Esophagus muscularis mucosa (tissue), 4 donors: ENCODE measurements at regions not wholly inside any gene's neighbourhood (a gene's known extent, or its start where the extent isn't known, plus 50 kb on each side); places are given as distances from the start of the nearest gene placed in this dataset.

Experiments used
- DNase-seq: peaks from one replicate; pipeline ENCODE4 v3.0.0-alpha.2; 2017; ENCODE audit errors: extremely low spot score
- H3K27ac ChIP-seq, 4 donors: fragments of 200-600 bp; sonication (generic); replicated peaks in 1 of 4; 1 replicate in 3 of 4; 2 replicates in 1 of 4; pipeline ENCODE4 v1.5.1; 2016 to 2019; ENCODE audit warnings: mild to moderate bottlenecking in 1 of 4
- H3K27me3 ChIP-seq, 4 donors: fragments of 200-600 bp; sonication (generic); one replicate each; pipeline versions ENCODE4 v1.5.1 to v1.6.0; 2016 to 2019
- H3K36me3 ChIP-seq, 4 donors: fragments of 200-600 bp; sonication (generic); one replicate each; pipeline ENCODE4 v1.5.1; 2016 to 2019
- H3K4me1 ChIP-seq, 4 donors: fragments of 200-600 bp; sonication (generic); one replicate each; pipeline ENCODE4 v1.5.1; 2016 to 2019
- H3K4me3 ChIP-seq, 4 donors: fragments of 200-600 bp; sonication (generic); 1 replicate in 2 of 4; 2 replicates in 2 of 4; pipeline ENCODE4 v1.5.1; 2016 to 2019; ENCODE audit warnings: mild to moderate bottlenecking in 4 of 4, moderate library complexity in 1 of 4
- H3K9me3 ChIP-seq, 4 donors: fragments of 200-600 bp; sonication (generic); 1 replicate in 3 of 4; 2 replicates in 1 of 4; pipeline ENCODE4 v1.5.1; 2016 to 2019
- CTCF ChIP-seq, 3 experiments: fragments of 200-600 bp in 2 of 3; fragments of 450-650 bp in 1 of 3; sonication (generic) in 2 of 3; IDR thresholded peaks; one replicate each; pipeline ENCODE4 v1.5.1; 2017 to 2019; ENCODE audit warnings: antibody characterized with exemption in 3 of 3, mild to moderate bottlenecking in 2 of 3, moderate library complexity in 1 of 3
- EP300 ChIP-seq: sonication (generic); formaldehyde crosslinking; IDR thresholded peaks from one replicate; pipeline ENCODE4 v1.6.1; 2017; ENCODE audit warnings: antibody characterized with exemption
- POLR2A ChIP-seq: fragments of 450-650 bp; IDR thresholded peaks from one replicate; pipeline ENCODE4 v1.6.1; 2017; ENCODE audit warnings: antibody characterized with exemption, moderate library complexity, mild to moderate bottlenecking, low read depth
- POLR2AphosphoS5 ChIP-seq, 2 donors: sonication (generic); formaldehyde crosslinking; IDR thresholded peaks; one replicate each; pipeline ENCODE4 v1.6.1; 2017; ENCODE audit warnings: antibody characterized with exemption in 2 of 2
- WGBS: methylation state at CpG from one replicate; pipeline ENCODE4 v1.1.5; 2018; 5-methylcytosine and 5-hydroxymethylcytosine counted together
- intact Hi-C: fragments of 100-400 bp; cut with DNase I; formaldehyde crosslinking; loops from one replicate; pipeline ENCODE4 v1.15.1; 2023

GRCh38 chr2:220707261-220707660 is 864.8 kb downstream of the EPHA4 start:
- H3K9me3 ChIP-seq, result no peaks in the 10 kb centered on the region
- TF ChIP-seq POLR2A, result no peak
- no peak for TF ChIP-seq CTCF (IDR thresholded peaks at IDR 0.05)
- no peak for TF ChIP-seq EP300
- no peak for TF ChIP-seq POLR2AphosphoS5 (IDR thresholded peaks at IDR 0.05)
- 81% methylated on average over 3 of the region's 3 CpGs for whole genome bisulfite sequencing
- no peak for DNase-seq
- H3K4me3 ChIP-seq, result no peak overlapping the region
- H3K36me3 ChIP-seq, result no peaks in the 10 kb centered on the region
- no peaks in the 10 kb centered on the region for H3K4me1 ChIP-seq
- no peaks in the 10 kb centered on the region for H3K27me3 ChIP-seq
- intact Hi-C loops, result no loop called here
- no peak overlapping the region for H3K27ac ChIP-seq

GRCh38 chr2:220708366-220708765 is 863.7 kb downstream of the EPHA4 start:
- Histone ChIP-seq H3K36me3 (no peaks in the 10 kb centered on the region), H3K9me3 (no peaks in the 10 kb centered on the region), H3K4me3 (no peak overlapping the region), H3K27ac (no peak overlapping the region), H3K27me3 (no peaks in the 10 kb centered on the region), H3K4me1 (no peaks in the 10 kb centered on the region)
- intact Hi-C loops, result no loop called here
- 88% methylated on average over 3 of the region's 3 CpGs for WGBS
- no peak for DNase-seq
- TF ChIP-seq POLR2A (no peak), EP300 (no peak), CTCF (IDR thresholded peaks at IDR 0.05) (no peak), POLR2AphosphoS5 (IDR thresholded peaks at IDR 0.05) (no peak)

- H3K4me3 ChIP-seq, result no peak overlapping the region
- intact Hi-C loops, result no loop called here
- H3K36me3 ChIP-seq, result no peaks in the 10 kb centered on the region
- 89% methylated on average over 3 of the region's 3 CpGs for WGBS
- TF ChIP-seq CTCF (IDR thresholded peaks at IDR 0.05), result no peak
- TF ChIP-seq POLR2AphosphoS5 (IDR thresholded peaks at IDR 0.05), result no peak
- TF ChIP-seq POLR2A, result no peak
- TF ChIP-seq EP300, result no peak
- no peak overlapping the region for H3K27ac ChIP-seq
- no peaks in the 10 kb centered on the region for H3K9me3 ChIP-seq
- no peaks in the 10 kb centered on the region for H3K4me1 ChIP-seq
- DNase-seq, result no peak
- no peaks in the 10 kb centered on the region for H3K27me3 ChIP-seq
Observed at GRCh38 chr2:220717283-220717682, 854.8 kb downstream of the EPHA4 start.

GRCh38 chr2:220736778-220737177 is 835.3 kb downstream of the EPHA4 start:
- Histone ChIP-seq H3K27me3 (no peaks in the 10 kb centered on the region), H3K27ac (no peak overlapping the region), H3K4me1 (no peaks in the 10 kb centered on the region), H3K9me3 (peaks cover 0 to 14% (median 2%) of the 10 kb centered on the region in 4 donors), H3K36me3 (no peaks in the 10 kb centered on the region), H3K4me3 (no peak overlapping the region)
- TF ChIP-seq CTCF (IDR thresholded peaks at IDR 0.05), result no peak
- TF ChIP-seq POLR2A, result no peak
- no peak for TF ChIP-seq EP300
- TF ChIP-seq POLR2AphosphoS5 (IDR thresholded peaks at IDR 0.05), result no peak
- intact Hi-C loops, result no loop called here
- DNase-seq, result no peak
- WGBS, result 62% methylated on average over 4 of the region's 4 CpGs

GRCh38 chr2:220743203-220743602 is 828.9 kb downstream of the EPHA4 start:
- intact Hi-C loops, result no loop called here

More at GRCh38 chr2:220743203-220743602, 828.9 kb downstream of the EPHA4 start:
- Histone ChIP-seq H3K4me3 (no peak overlapping the region), H3K27me3 (no peaks in the 10 kb centered on the region), H3K27ac (no peak overlapping the region), H3K36me3 (no peaks in the 10 kb centered on the region), H3K9me3 (peaks cover 0 to 8% (median 2%) of the 10 kb centered on the region in 4 donors), H3K4me1 (no peaks in the 10 kb centered on the region)
- DNase-seq, result no peak
- 83% methylated on average over 2 of the region's 2 CpGs for whole genome bisulfite sequencing
- TF ChIP-seq CTCF (IDR thresholded peaks at IDR 0.05) (no peak), EP300 (no peak), POLR2AphosphoS5 (IDR thresholded peaks at IDR 0.05) (no peak), POLR2A (no peak)
